SU-DHL-6 (cell line): ENCODE measurements at regions not wholly inside any gene's neighbourhood (a gene's known extent, or its start where the extent isn't known, plus 50 kb on each side); places are given as distances from the start of the nearest gene placed in this dataset.

ENCODE experiments used
- H2AFZ ChIP-seq: fragments of 200-600 bp; sonication (generic); 2 replicates; pipeline ENCODE4 v1.6.1; 2014; ENCODE audit warnings: low read depth, mild to moderate bottlenecking, moderate library complexity, mixed read lengths, antibody characterized with exemption, low read length; ENCODE audit not compliant: severe bottlenecking
- H3F3A ChIP-seq: fragments of 200-600 bp; shearing (Covaris generic); 2 replicates; pipeline ENCODE4 v1.6.0; 2016; ENCODE audit warnings: antibody characterized with exemption, mild to moderate bottlenecking; ENCODE audit not compliant: insufficient read depth
- H3K27ac ChIP-seq: fragments of 200-600 bp; sonication (generic); 2 replicates; pipeline ENCODE4 v1.5.1; 2016; ENCODE audit warnings: low read depth, mild to moderate bottlenecking, low read length, moderate library complexity, mixed read lengths
- H3K27me3 ChIP-seq: fragments of 200-600 bp; sonication (generic), shearing (Covaris generic); 2 replicates; pipeline ENCODE4 v1.6.0; 2014; ENCODE audit warnings: mild to moderate bottlenecking, low read length
- H3K36me3 ChIP-seq: fragments of 200-600 bp; sonication (generic); 2 replicates; pipeline ENCODE4 v1.6.1; 2014; ENCODE audit warnings: mild to moderate bottlenecking, low read length, mixed read lengths
- H3K4me2 ChIP-seq: fragments of 300-600, 200-600 bp; shearing (Covaris generic), sonication (generic); 2 replicates; pipeline ENCODE4 v1.6.0; 2014; ENCODE audit warnings: low read length, low read depth, mild to moderate bottlenecking; ENCODE audit not compliant: poor library complexity, severe bottlenecking
- H3K4me3 ChIP-seq: fragments of 200-600 bp; sonication (generic); 2 replicates; pipeline ENCODE4 v1.5.1; 2014; ENCODE audit warnings: antibody characterized with exemption, low read length, mild to moderate bottlenecking, mixed read lengths; ENCODE audit not compliant: insufficient read depth, poor library complexity, severe bottlenecking
- H3K79me2 ChIP-seq: fragments of 200-600 bp; sonication (generic); 2 replicates; pipeline ENCODE4 v1.6.1; 2014; ENCODE audit warnings: mild to moderate bottlenecking, low read length, moderate library complexity; ENCODE audit not compliant: insufficient read depth
- H3K9ac ChIP-seq: fragments of 200-600 bp; sonication (generic); 2 replicates; pipeline ENCODE4 v1.7.0; 2014; ENCODE audit warnings: mild to moderate bottlenecking, low read length
- H3K9me2 ChIP-seq: fragments of 200-600 bp; sonication (generic); replicated peaks from 2 replicates; pipeline ENCODE4 v1.6.1; 2014; ENCODE audit warnings: low read length; ENCODE audit not compliant: insufficient read depth
- H3K9me3 ChIP-seq: fragments of 200-600 bp; sonication (generic); 2 replicates; pipeline ENCODE4 v1.6.1; 2014; ENCODE audit warnings: low read length, mixed read lengths; ENCODE audit not compliant: insufficient read depth
- H4K20me1 ChIP-seq: fragments of 200-600 bp; sonication (generic); 2 replicates; pipeline ENCODE4 v1.6.1; 2014; ENCODE audit warnings: low read depth, mild to moderate bottlenecking, antibody characterized with exemption, low read length, moderate library complexity, mixed read lengths
- EZH2phosphoT487 ChIP-seq: fragments of 200-600 bp; sonication (generic), shearing (Covaris generic); conservative IDR thresholded peaks from 2 replicates; pipeline ENCODE4 v1.6.1; 2018; ENCODE audit warnings: mild to moderate bottlenecking, antibody characterized with exemption, low read length, moderate library complexity, mixed read lengths
- TF ChIP-seq, protein P1 (sequence below): fragments of 200-600 bp; sonication (generic); IDR thresholded peaks from one replicate; pipeline ENCODE4 v1.5.1; 2017; ENCODE audit warnings: antibody characterized with exemption, mild to moderate bottlenecking, low read length, moderate library complexity; ENCODE audit not compliant: insufficient read depth, poor library complexity, severe bottlenecking

GRCh38 chr19:31613683-31614219, 264.5 kb upstream of the TSHZ3 start:
- H3K9me2 ChIP-seq = no peaks in the 10 kb centered on the region
- no peaks in the 10 kb centered on the region for H3K27me3 ChIP-seq
- no peaks in the 10 kb centered on the region for H3K36me3 ChIP-seq
- TF ChIP-seq, protein P1, sequence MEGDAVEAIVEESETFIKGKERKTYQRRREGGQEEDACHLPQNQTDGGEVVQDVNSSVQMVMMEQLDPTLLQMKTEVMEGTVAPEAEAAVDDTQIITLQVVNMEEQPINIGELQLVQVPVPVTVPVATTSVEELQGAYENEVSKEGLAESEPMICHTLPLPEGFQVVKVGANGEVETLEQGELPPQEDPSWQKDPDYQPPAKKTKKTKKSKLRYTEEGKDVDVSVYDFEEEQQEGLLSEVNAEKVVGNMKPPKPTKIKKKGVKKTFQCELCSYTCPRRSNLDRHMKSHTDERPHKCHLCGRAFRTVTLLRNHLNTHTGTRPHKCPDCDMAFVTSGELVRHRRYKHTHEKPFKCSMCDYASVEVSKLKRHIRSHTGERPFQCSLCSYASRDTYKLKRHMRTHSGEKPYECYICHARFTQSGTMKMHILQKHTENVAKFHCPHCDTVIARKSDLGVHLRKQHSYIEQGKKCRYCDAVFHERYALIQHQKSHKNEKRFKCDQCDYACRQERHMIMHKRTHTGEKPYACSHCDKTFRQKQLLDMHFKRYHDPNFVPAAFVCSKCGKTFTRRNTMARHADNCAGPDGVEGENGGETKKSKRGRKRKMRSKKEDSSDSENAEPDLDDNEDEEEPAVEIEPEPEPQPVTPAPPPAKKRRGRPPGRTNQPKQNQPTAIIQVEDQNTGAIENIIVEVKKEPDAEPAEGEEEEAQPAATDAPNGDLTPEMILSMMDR = no peak
- no peak for TF ChIP-seq EZH2phosphoT487
- H3K9ac ChIP-seq = no peak overlapping the region
- H3K4me2 ChIP-seq = no peak overlapping the region
- no peak overlapping the region for H3K27ac ChIP-seq
- no peaks in the 10 kb centered on the region for H3K79me2 ChIP-seq
- H3K9me3 ChIP-seq = no peaks in the 10 kb centered on the region
- H2AFZ ChIP-seq = no peak overlapping the region
- H4K20me1 ChIP-seq = no peaks in the 10 kb centered on the region
- no peak overlapping the region for H3K4me3 ChIP-seq
- no peaks in the 10 kb centered on the region for H3F3A ChIP-seq

DNA sequence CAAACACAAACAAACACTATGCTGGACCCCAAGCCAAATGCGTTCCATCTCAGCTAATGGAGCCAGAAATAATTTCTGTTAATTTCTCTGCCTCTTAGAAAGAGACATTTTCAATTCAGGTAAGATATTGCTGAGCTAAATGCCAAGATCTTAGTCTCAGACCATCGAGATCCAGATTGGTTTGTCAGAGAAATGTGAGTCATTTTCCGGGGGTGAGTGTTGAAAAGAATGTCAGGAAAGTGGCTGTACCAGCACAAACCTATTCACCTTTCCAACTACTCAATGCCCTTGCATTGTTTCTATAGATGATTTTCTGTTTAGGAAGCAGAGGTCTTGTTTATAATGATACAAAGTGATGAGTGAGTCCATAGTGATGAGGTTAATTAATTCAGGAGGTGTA, 266.8 kb upstream of the TSHZ3 start:
- H3F3A ChIP-seq = no peaks in the 10 kb centered on the region
- no peaks in the 10 kb centered on the region for H3K9me3 ChIP-seq
- no peak overlapping the region for H2AFZ ChIP-seq
- H3K36me3 ChIP-seq = no peaks in the 10 kb centered on the region
- H4K20me1 ChIP-seq = no peaks in the 10 kb centered on the region
- H3K9me2 ChIP-seq = no peaks in the 10 kb centered on the region
- no peak overlapping the region for H3K9ac ChIP-seq
- no peaks in the 10 kb centered on the region for H3K27me3 ChIP-seq
- no peaks in the 10 kb centered on the region for H3K79me2 ChIP-seq
- no peak overlapping the region for H3K27ac ChIP-seq
- TF ChIP-seq, protein P1 = no peak
- no peak for TF ChIP-seq EZH2phosphoT487
- H3K4me3 ChIP-seq = no peak overlapping the region
- no peak overlapping the region for H3K4me2 ChIP-seq

GRCh38 chr19:31617010-31617585, 267.9 kb upstream of the TSHZ3 start:
- H3K9me2 ChIP-seq = no peaks in the 10 kb centered on the region
- H3K4me2 ChIP-seq = no peak overlapping the region
- no peak overlapping the region for H2AFZ ChIP-seq
- TF ChIP-seq, protein P1 = no peak
- no peak for TF ChIP-seq EZH2phosphoT487
- H3K27ac ChIP-seq = no peak overlapping the region
- H3K36me3 ChIP-seq = no peaks in the 10 kb centered on the region
- no peaks in the 10 kb centered on the region for H3K79me2 ChIP-seq
- H3K27me3 ChIP-seq = no peaks in the 10 kb centered on the region
- no peaks in the 10 kb centered on the region for H4K20me1 ChIP-seq
- H3K9ac ChIP-seq = no peak overlapping the region
- H3K9me3 ChIP-seq = no peaks in the 10 kb centered on the region
- no peaks in the 10 kb centered on the region for H3F3A ChIP-seq
- H3K4me3 ChIP-seq = no peak overlapping the region
